GM18511 (cell line): ENCODE measurements at regions not wholly inside any gene's neighbourhood (a gene's known extent, or its start where the extent isn't known, plus 50 kb on each side); places are given as distances from the start of the nearest gene placed in this dataset.
"Not testable (repeated sequence)": the region's sequence is repeated elsewhere in the genome, so short reads cannot be mapped to it uniquely, and the experiment has no call there.

Source experiments
- ATAC-seq: cut with Tn5 transposase; IDR thresholded peaks from one replicate; pipeline ENCODE4 v1.9.1; 2021; ENCODE audit warnings: mild to moderate bottlenecking, moderate library complexity; ENCODE audit not compliant: unreplicated experiment

- ATAC-seq: not testable (repeated sequence)
Measured at GRCh38 chr12:67488349-67488748, 160.2 kb upstream of the DYRK2 start.

GRCh38 chr12:67489007-67489406, 159.5 kb upstream of the DYRK2 start:
- ATAC-seq: no peak

GRCh38 chr12:67496581-67496980, 152.0 kb upstream of the DYRK2 start:
- ATAC-seq: no peak

GRCh38 chr12:67498991-67499390, 149.6 kb upstream of the DYRK2 start:
- ATAC-seq: no peak

GRCh38 chr12:67501362-67501761, 147.2 kb upstream of the DYRK2 start:
- ATAC-seq: no peak

GRCh38 chr12:67504026-67504425, 144.5 kb upstream of the DYRK2 start:
- ATAC-seq: no peak

- no peak for ATAC-seq
Measured at GRCh38 chr12:67506739-67507138, 141.8 kb upstream of the DYRK2 start.

- ATAC-seq: no peak
Measured at GRCh38 chr12:67508830-67509229, 139.7 kb upstream of the DYRK2 start.

GRCh38 chr12:67509666-67510386, 138.7 kb upstream of the DYRK2 start:
- ATAC-seq: no peak

GRCh38 chr12:67512061-67512460, 136.5 kb upstream of the DYRK2 start:
- no peak for ATAC-seq

GRCh38 chr12:67514502-67514901, 134.0 kb upstream of the DYRK2 start:
- ATAC-seq: no peak

- peak; percentile 91 for ATAC-seq
Measured at GRCh38 chr12:67515679-67516340, 132.7 kb upstream of the DYRK2 start.

- ATAC-seq: no peak
Measured at GRCh38 chr12:67517181-67517887, 131.2 kb upstream of the DYRK2 start.

GRCh38 chr12:67519484-67520433, 128.8 kb upstream of the DYRK2 start:
- no peak for ATAC-seq

GRCh38 chr12:67520606-67521005, 127.9 kb upstream of the DYRK2 start:
- no peak for ATAC-seq

GRCh38 chr12:67522222-67522621, 126.3 kb upstream of the DYRK2 start:
- ATAC-seq: no peak

GRCh38 chr12:67523538-67523937, 125.0 kb upstream of the DYRK2 start:
- no peak for ATAC-seq

- ATAC-seq: no peak
Measured at GRCh38 chr12:67524861-67525616, 123.5 kb upstream of the DYRK2 start.

GRCh38 chr12:67525617-67525884, 123.0 kb upstream of the DYRK2 start:
- ATAC-seq: no peak

- no peak for ATAC-seq
Measured at GRCh38 chr12:67526129-67526528, 122.4 kb upstream of the DYRK2 start.
